Naive thymus-derived CD8-positive, alpha-beta T cell (primary cell): ENCODE measurements at regions not wholly inside any gene's neighbourhood (a gene's known extent, or its start where the extent isn't known, plus 50 kb on each side); places are given as distances from the start of the nearest gene placed in this dataset.

ENCODE experiments used
- ATAC-seq, 2 donors: fragments of 150-1000 bp; cut with Tn5 transposase in 1 of 2; sonication (Bioruptor Pico), chemical (Tn5 transposase) in 1 of 2; 1 replicate in 1 of 2; 2 replicates in 1 of 2; pipeline ENCODE4 v1.10.0; 2021; ENCODE audit warnings: mild to moderate bottlenecking in 2 of 2, moderate library complexity in 2 of 2
- POLR2A ChIA-PET: fragments of 350-600 bp; sonication (Branson Sonifier 250); formaldehyde crosslinking; loops from one replicate; lab custom pipeline; 2021; ENCODE audit warnings: antibody characterized with exemption; lab: Charles Lee
- DNase-seq, 10 donors: peaks; one replicate each; pipeline versions ENCODE4 v3.0.0 to v3.0.0-alpha.2; 2020 to 2022
- H3K27ac Mint-ChIP-seq, 10 donors: one replicate each; pipeline ENCODE4 v1.8.0; 2020 to 2022; ENCODE audit warnings: mild to moderate bottlenecking in 10 of 10, mixed read lengths in 10 of 10, moderate library complexity in 4 of 10, inconsistent platforms in 1 of 10
- H3K27me3 Mint-ChIP-seq, 5 donors: one replicate each; pipeline ENCODE4 v1.8.0; 2021 to 2022; ENCODE audit warnings: mixed read lengths in 5 of 5
- H3K36me3 Mint-ChIP-seq, 3 donors: one replicate each; pipeline ENCODE4 v1.8.0; 2020 to 2022; ENCODE audit warnings: mixed read lengths in 3 of 3, mild to moderate bottlenecking in 2 of 3, inconsistent platforms in 1 of 3
- H3K4me1 Mint-ChIP-seq, 4 donors: one replicate each; pipeline ENCODE4 v1.8.0; 2021 to 2022; ENCODE audit warnings: mixed read lengths in 4 of 4
- H3K4me3 Mint-ChIP-seq, 10 donors: one replicate each; pipeline ENCODE4 v1.8.0; 2020 to 2022; ENCODE audit warnings: mild to moderate bottlenecking in 10 of 10, mixed read lengths in 10 of 10, moderate library complexity in 6 of 10, inconsistent platforms in 1 of 10
- H3K9me3 Mint-ChIP-seq, 9 donors: one replicate each; pipeline ENCODE4 v1.8.0; 2020 to 2022; ENCODE audit warnings: mixed read lengths in 9 of 9, mild to moderate bottlenecking in 3 of 9, inconsistent platforms in 1 of 9, moderate library complexity in 1 of 9

GRCh38 chr12:47015381-47015780, 64.0 kb upstream of the PCED1B start:
- POLR2A ChIA-PET: no interaction called here
- H3K27ac Mint-ChIP-seq: no peak overlapping the region
- H3K9me3 Mint-ChIP-seq: no peaks in the 10 kb centered on the region
- ATAC-seq: no peak
- H3K27me3 Mint-ChIP-seq: peaks cover 3 to 16% (median 13%) of the 10 kb centered on the region in 5 donors
- H3K4me1 Mint-ChIP-seq: no peaks in the 10 kb centered on the region
- no peak for DNase-seq
- no peak overlapping the region for H3K4me3 Mint-ChIP-seq
- no peaks in the 10 kb centered on the region for H3K36me3 Mint-ChIP-seq

- no peaks in the 10 kb centered on the region for H3K9me3 Mint-ChIP-seq
- no peak overlapping the region for H3K27ac Mint-ChIP-seq
- no peaks in the 10 kb centered on the region for H3K36me3 Mint-ChIP-seq
- H3K4me3 Mint-ChIP-seq: no peak overlapping the region
- DNase-seq (no peak), ATAC-seq (no peak)
- POLR2A ChIA-PET: no interaction called here
- H3K4me1 Mint-ChIP-seq: no peaks in the 10 kb centered on the region
- H3K27me3 Mint-ChIP-seq: peaks cover 3 to 16% (median 9%) of the 10 kb centered on the region in 5 donors
These were observed 62.2 kb upstream of the PCED1B start for GRCh38 chr12:47017041-47017713.

GRCh38 chr12:47017901-47018475, 61.4 kb upstream of the PCED1B start:
- POLR2A ChIA-PET: no interaction called here
- Mint-ChIP-seq H3K4me3 (no peak overlapping the region), H3K36me3 (no peaks in the 10 kb centered on the region), H3K4me1 (no peaks in the 10 kb centered on the region), H3K9me3 (no peaks in the 10 kb centered on the region), H3K27ac (no peak overlapping the region), H3K27me3 (peaks cover 3 to 16% (median 9%) of the 10 kb centered on the region in 5 donors)
- no peak for ATAC-seq
- DNase-seq: no peak

GRCh38 chr12:47020211-47020821, 59.1 kb upstream of the PCED1B start:
- POLR2A ChIA-PET: no interaction called here
- Mint-ChIP-seq H3K4me3 (no peak overlapping the region), H3K27ac (no peak overlapping the region), H3K36me3 (no peaks in the 10 kb centered on the region), H3K4me1 (no peaks in the 10 kb centered on the region), H3K9me3 (no peaks in the 10 kb centered on the region), H3K27me3 (peaks cover 3 to 14% (median 9%) of the 10 kb centered on the region in 5 donors)
- DNase-seq (no peak), ATAC-seq (no peak)

- Mint-ChIP-seq H3K27me3 (peaks cover 5 to 16% (median 12%) of the 10 kb centered on the region in 5 donors), H3K4me3 (no peak overlapping the region), H3K27ac (no peak overlapping the region), H3K4me1 (no peaks in the 10 kb centered on the region), H3K9me3 (no peaks in the 10 kb centered on the region), H3K36me3 (no peaks in the 10 kb centered on the region)
- DNase-seq (peak in 6 of 10 donors; percentile 24 to 64 (median 53)), ATAC-seq (peak; percentile 42 to 50)
- POLR2A ChIA-PET: interaction anchor here (0.5 kb wide), 1 partner anchor 167 kb away, joined by 4 read pairs; no protein-coding TSS in a partner anchor
These were observed 58.1 kb upstream of the PCED1B start for GRCh38 chr12:47021298-47021697.

GRCh38 chr12:47022296-47022695, 57.1 kb upstream of the PCED1B start:
- ATAC-seq: no peak
- H3K4me3 Mint-ChIP-seq: no peak overlapping the region
- POLR2A ChIA-PET: no interaction called here
- no peak overlapping the region for H3K27ac Mint-ChIP-seq
- no peak for DNase-seq
- H3K9me3 Mint-ChIP-seq: no peaks in the 10 kb centered on the region
- no peaks in the 10 kb centered on the region for H3K36me3 Mint-ChIP-seq
- no peaks in the 10 kb centered on the region for H3K4me1 Mint-ChIP-seq
- H3K27me3 Mint-ChIP-seq: peaks cover 5 to 17% (median 14%) of the 10 kb centered on the region in 5 donors

GRCh38 chr12:47023311-47023710, 56.1 kb upstream of the PCED1B start:
- peaks cover 4 to 17% (median 6%) of the 10 kb centered on the region in 5 donors for H3K27me3 Mint-ChIP-seq
- DNase-seq (no peak), ATAC-seq (no peak)
- no peak overlapping the region for H3K4me3 Mint-ChIP-seq
- POLR2A ChIA-PET: no interaction called here
- H3K27ac Mint-ChIP-seq: no peak overlapping the region
- no peaks in the 10 kb centered on the region for H3K9me3 Mint-ChIP-seq
- no peaks in the 10 kb centered on the region for H3K36me3 Mint-ChIP-seq
- H3K4me1 Mint-ChIP-seq: no peaks in the 10 kb centered on the region

GRCh38 chr12:47023953-47024352, 55.5 kb upstream of the PCED1B start:
- no peaks in the 10 kb centered on the region for H3K9me3 Mint-ChIP-seq
- POLR2A ChIA-PET: no interaction called here
- DNase-seq: no peak
- no peak overlapping the region for H3K4me3 Mint-ChIP-seq
- H3K27ac Mint-ChIP-seq: no peak overlapping the region
- H3K27me3 Mint-ChIP-seq: peaks cover 0 to 13% (median 5%) of the 10 kb centered on the region in 5 donors
- no peaks in the 10 kb centered on the region for H3K36me3 Mint-ChIP-seq
- ATAC-seq: no peak
- no peaks in the 10 kb centered on the region for H3K4me1 Mint-ChIP-seq

- no peak for ATAC-seq
- H3K36me3 Mint-ChIP-seq: no peaks in the 10 kb centered on the region
- H3K4me1 Mint-ChIP-seq: no peaks in the 10 kb centered on the region
- no peak overlapping the region for H3K4me3 Mint-ChIP-seq
- POLR2A ChIA-PET: no interaction called here
- no peaks in the 10 kb centered on the region for H3K9me3 Mint-ChIP-seq
- H3K27me3 Mint-ChIP-seq: peaks cover 0 to 11% (median 3%) of the 10 kb centered on the region in 5 donors
- H3K27ac Mint-ChIP-seq: no peak overlapping the region
- DNase-seq: no peak
These were observed 55.0 kb upstream of the PCED1B start for GRCh38 chr12:47024463-47024862.

- Mint-ChIP-seq H3K4me1 (peaks cover 0 to 6% (median 3%) of the 10 kb centered on the region in 4 donors), H3K27ac (no peak overlapping the region), H3K27me3 (peaks cover 0 to 10% (median 2%) of the 10 kb centered on the region in 5 donors), H3K36me3 (no peaks in the 10 kb centered on the region), H3K9me3 (no peaks in the 10 kb centered on the region), H3K4me3 (no peak overlapping the region)
- POLR2A ChIA-PET: no interaction called here
- ATAC-seq: no peak
- no peak for DNase-seq
These were observed 54.1 kb upstream of the PCED1B start for GRCh38 chr12:47025349-47025748.

GRCh38 chr12:47025798-47026197, 53.6 kb upstream of the PCED1B start:
- Mint-ChIP-seq H3K4me1 (peaks cover 0 to 7% (median 3%) of the 10 kb centered on the region in 4 donors), H3K36me3 (no peaks in the 10 kb centered on the region), H3K4me3 (no peak overlapping the region), H3K27me3 (peaks cover 0 to 10% (median 2%) of the 10 kb centered on the region in 5 donors), H3K9me3 (no peaks in the 10 kb centered on the region), H3K27ac (no peak overlapping the region)
- POLR2A ChIA-PET: no interaction called here
- no peak for DNase-seq
- ATAC-seq: no peak

- DNase-seq (no peak), ATAC-seq (no peak)
- H3K27me3 Mint-ChIP-seq: peaks cover 0 to 10% (median 2%) of the 10 kb centered on the region in 5 donors
- H3K9me3 Mint-ChIP-seq: no peaks in the 10 kb centered on the region
- H3K27ac Mint-ChIP-seq: no peak overlapping the region
- POLR2A ChIA-PET: interaction anchor here (1.2 kb wide), 1 partner anchor 48 kb away, joined by 3 read pairs; no protein-coding TSS in a partner anchor
- peaks cover 0 to 7% (median 3%) of the 10 kb centered on the region in 4 donors for H3K4me1 Mint-ChIP-seq
- H3K4me3 Mint-ChIP-seq: no peak overlapping the region
- H3K36me3 Mint-ChIP-seq: no peaks in the 10 kb centered on the region
These were observed 53.1 kb upstream of the PCED1B start for GRCh38 chr12:47026291-47026690.
